ENCODE measurements at regions not wholly inside any gene's neighbourhood (a gene's known extent, or its start where the extent isn't known, plus 50 kb on each side); places are given as distances from the start of the nearest gene placed in this dataset.

DNA sequence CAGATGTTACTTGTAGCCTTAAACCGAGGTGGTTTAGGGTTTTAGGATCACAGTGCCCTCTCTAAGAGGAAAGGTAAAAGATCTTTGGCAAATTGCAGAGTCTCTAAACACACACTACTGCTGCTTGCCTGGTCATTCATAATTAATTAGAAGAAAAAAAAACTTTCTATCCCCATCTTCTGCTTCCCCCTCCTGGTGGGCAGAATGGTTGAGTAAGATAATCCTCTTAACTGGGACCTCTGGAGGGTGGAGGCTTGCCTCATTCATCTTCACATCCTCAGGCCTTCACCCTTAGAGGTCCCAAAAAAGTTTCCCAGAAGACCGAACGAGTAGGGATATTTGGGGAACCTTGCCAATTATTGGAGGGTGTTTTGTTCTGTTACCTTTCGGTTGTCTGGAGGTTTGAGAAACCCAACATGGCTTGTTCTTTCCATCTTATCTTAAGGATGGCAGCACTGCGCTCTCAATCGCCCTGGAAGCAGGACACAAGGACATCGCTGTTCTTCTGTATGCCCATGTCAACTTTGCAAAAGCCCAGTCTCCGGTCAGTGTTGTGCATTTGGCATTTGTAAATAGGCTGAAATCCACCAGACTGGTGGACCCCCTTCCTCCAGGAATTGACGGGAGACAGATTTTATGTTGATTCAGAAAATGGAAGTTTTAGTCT, 97.3 kb upstream of the DMRT1 start:
- Histone ChIP-seq H3K27me3 (ENCODE audit: control insufficient read depth in 4 of 4, insufficient read depth in 4 of 4, low read length in 3 of 4) (no peaks in the 10 kb centered on the region), H3K9ac (ENCODE audit: low read depth in 1 of 2, low read length in 2 of 2) (peak overlapping the region in 1 of 2 donors; percentile 25), H3K9me3 (ENCODE audit: control insufficient read depth in 4 of 4, low read length in 3 of 4) (no peaks in the 10 kb centered on the region), H3K4me3 (ENCODE audit: low read depth in 1 of 3, low read length in 3 of 3) (no peak overlapping the region), H3K27ac (ENCODE audit: low read depth in 1 of 2, low read length in 2 of 2) (peak overlapping the region; percentile 78 to 82), H3K36me3 (ENCODE audit: control insufficient read depth in 4 of 4, insufficient read depth in 3 of 4, low read depth in 1 of 4, low read length in 3 of 4) (peaks cover 2 to 54% (median 35%) of the 10 kb centered on the region in 4 donors), H3K4me1 (ENCODE audit: control insufficient read depth in 4 of 4, insufficient read depth in 4 of 4, low read length in 3 of 4) (peaks cover 21 to 54% (median 46%) of the 10 kb centered on the region in 4 donors)
- whole genome bisulfite sequencing, result 67% methylated on average over 9 of the region's 9 CpGs
- TF ChIP-seq HNF4A (conservative IDR thresholded peaks at IDR 0.05) (no peak), GABPA (IDR thresholded peaks at IDR 0.05 in 1 of 2, conservative IDR thresholded peaks at IDR 0.05 in 1 of 2) (no peak), JUND (IDR thresholded peaks at IDR 0.05) (no peak)
- DNase-seq (ENCODE audit: low spot score), result no peak

DNA sequence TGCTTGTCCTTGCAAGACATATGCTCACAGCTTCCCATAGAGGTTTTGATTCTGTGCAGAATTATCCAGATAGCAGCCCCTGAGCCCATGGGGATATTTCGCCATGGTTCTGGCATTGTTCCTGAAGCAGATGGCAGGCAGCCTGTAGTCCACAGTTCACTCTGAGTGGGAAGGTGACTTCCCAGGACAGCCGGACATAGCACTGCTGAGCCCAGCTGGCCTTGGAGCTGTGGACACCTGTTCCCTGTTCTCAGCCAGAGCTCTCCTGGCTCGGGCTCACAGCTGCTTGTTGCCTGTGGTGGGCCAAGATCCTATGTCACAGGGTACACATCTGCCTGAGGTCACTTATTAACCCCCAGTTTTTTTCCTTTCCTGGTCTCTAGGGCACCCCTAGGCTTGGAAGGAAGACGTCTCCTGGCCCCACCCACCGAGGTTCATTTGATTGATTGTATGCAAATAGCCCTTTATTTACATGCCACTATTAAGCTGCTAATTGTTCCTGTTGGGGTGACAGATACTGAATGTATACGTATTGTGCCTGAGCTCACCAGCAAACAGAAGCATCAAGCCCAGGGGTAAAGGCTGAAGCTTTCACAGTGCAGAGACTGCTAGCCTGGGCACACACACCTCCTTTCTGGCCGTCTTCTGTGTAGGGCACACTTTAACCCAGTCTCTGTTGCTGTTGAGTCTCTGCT, 96.6 kb upstream of the DMRT1 start:
- WGBS, result 28% methylated on average over 7 of the region's 7 CpGs
- H3K4me1 ChIP-seq (ENCODE audit: control insufficient read depth in 4 of 4, insufficient read depth in 4 of 4, low read length in 3 of 4), result peaks cover 21 to 54% (median 46%) of the 10 kb centered on the region in 4 donors
- H3K27me3 ChIP-seq (ENCODE audit: control insufficient read depth in 4 of 4, insufficient read depth in 4 of 4, low read length in 3 of 4), result no peaks in the 10 kb centered on the region
- H3K27ac ChIP-seq (ENCODE audit: low read depth in 1 of 2, low read length in 2 of 2), result peak overlapping the region; percentile 78 to 82
- no peak overlapping the region for H3K9ac ChIP-seq (ENCODE audit: low read depth in 1 of 2, low read length in 2 of 2)
- peaks cover 4 to 51% (median 29%) of the 10 kb centered on the region in 4 donors for H3K36me3 ChIP-seq (ENCODE audit: control insufficient read depth in 4 of 4, insufficient read depth in 3 of 4, low read depth in 1 of 4, low read length in 3 of 4)
- H3K4me3 ChIP-seq (ENCODE audit: low read depth in 1 of 3, low read length in 3 of 3), result no peak overlapping the region
- peak; percentile 43 for DNase-seq (ENCODE audit: low spot score)
- H3K9me3 ChIP-seq (ENCODE audit: control insufficient read depth in 4 of 4, low read length in 3 of 4), result no peaks in the 10 kb centered on the region
- TF ChIP-seq TAF1 (conservative IDR thresholded peaks at IDR 0.05), result no peak
- peak; percentile 80 for TF ChIP-seq FOXA2 (IDR thresholded peaks at IDR 0.05)
- peak in 1 of 2 donors; percentile 86 for TF ChIP-seq EGR1 (IDR thresholded peaks at IDR 0.05; ENCODE audit: low read depth in 2 of 2)
- TF ChIP-seq, protein P1, sequence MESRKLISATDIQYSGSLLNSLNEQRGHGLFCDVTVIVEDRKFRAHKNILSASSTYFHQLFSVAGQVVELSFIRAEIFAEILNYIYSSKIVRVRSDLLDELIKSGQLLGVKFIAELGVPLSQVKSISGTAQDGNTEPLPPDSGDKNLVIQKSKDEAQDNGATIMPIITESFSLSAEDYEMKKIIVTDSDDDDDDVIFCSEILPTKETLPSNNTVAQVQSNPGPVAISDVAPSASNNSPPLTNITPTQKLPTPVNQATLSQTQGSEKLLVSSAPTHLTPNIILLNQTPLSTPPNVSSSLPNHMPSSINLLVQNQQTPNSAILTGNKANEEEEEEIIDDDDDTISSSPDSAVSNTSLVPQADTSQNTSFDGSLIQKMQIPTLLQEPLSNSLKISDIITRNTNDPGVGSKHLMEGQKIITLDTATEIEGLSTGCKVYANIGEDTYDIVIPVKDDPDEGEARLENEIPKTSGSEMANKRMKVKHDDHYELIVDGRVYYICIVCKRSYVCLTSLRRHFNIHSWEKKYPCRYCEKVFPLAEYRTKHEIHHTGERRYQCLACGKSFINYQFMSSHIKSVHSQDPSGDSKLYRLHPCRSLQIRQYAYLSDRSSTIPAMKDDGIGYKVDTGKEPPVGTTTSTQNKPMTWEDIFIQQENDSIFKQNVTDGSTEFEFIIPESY (IDR thresholded peaks at IDR 0.05), result peak; percentile 82
- TF ChIP-seq HNF4G (IDR thresholded peaks at IDR 0.05), result peak; percentile 90
- TF ChIP-seq HNF4A (conservative IDR thresholded peaks at IDR 0.05), result peak; percentile 94 to 96
- TF ChIP-seq, protein P2, sequence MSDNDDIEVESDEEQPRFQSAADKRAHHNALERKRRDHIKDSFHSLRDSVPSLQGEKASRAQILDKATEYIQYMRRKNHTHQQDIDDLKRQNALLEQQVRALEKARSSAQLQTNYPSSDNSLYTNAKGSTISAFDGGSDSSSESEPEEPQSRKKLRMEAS (IDR thresholded peaks at IDR 0.05), result peak; percentile 95
- TF ChIP-seq, protein P3, sequence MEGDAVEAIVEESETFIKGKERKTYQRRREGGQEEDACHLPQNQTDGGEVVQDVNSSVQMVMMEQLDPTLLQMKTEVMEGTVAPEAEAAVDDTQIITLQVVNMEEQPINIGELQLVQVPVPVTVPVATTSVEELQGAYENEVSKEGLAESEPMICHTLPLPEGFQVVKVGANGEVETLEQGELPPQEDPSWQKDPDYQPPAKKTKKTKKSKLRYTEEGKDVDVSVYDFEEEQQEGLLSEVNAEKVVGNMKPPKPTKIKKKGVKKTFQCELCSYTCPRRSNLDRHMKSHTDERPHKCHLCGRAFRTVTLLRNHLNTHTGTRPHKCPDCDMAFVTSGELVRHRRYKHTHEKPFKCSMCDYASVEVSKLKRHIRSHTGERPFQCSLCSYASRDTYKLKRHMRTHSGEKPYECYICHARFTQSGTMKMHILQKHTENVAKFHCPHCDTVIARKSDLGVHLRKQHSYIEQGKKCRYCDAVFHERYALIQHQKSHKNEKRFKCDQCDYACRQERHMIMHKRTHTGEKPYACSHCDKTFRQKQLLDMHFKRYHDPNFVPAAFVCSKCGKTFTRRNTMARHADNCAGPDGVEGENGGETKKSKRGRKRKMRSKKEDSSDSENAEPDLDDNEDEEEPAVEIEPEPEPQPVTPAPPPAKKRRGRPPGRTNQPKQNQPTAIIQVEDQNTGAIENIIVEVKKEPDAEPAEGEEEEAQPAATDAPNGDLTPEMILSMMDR (IDR thresholded peaks at IDR 0.05; ENCODE audit: low read depth, low read length, missing input control), result no peak
- peak; percentile 68 for TF ChIP-seq FOXA1 (IDR thresholded peaks at IDR 0.05)
- peak; percentile 51 to 63 for TF ChIP-seq RAD21 (IDR thresholded peaks at IDR 0.05)
- TF ChIP-seq, protein P4, sequence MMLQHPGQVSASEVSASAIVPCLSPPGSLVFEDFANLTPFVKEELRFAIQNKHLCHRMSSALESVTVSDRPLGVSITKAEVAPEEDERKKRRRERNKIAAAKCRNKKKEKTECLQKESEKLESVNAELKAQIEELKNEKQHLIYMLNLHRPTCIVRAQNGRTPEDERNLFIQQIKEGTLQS (IDR thresholded peaks at IDR 0.05), result peak; percentile 66
- peak; percentile 96 to 97 for TF ChIP-seq RXRA (IDR thresholded peaks at IDR 0.05)
- TF ChIP-seq SP1 (IDR thresholded peaks at IDR 0.05), result peak; percentile 96
- peak; percentile 73 for TF ChIP-seq YY1 (IDR thresholded peaks at IDR 0.05)
- TF ChIP-seq, protein P5, sequence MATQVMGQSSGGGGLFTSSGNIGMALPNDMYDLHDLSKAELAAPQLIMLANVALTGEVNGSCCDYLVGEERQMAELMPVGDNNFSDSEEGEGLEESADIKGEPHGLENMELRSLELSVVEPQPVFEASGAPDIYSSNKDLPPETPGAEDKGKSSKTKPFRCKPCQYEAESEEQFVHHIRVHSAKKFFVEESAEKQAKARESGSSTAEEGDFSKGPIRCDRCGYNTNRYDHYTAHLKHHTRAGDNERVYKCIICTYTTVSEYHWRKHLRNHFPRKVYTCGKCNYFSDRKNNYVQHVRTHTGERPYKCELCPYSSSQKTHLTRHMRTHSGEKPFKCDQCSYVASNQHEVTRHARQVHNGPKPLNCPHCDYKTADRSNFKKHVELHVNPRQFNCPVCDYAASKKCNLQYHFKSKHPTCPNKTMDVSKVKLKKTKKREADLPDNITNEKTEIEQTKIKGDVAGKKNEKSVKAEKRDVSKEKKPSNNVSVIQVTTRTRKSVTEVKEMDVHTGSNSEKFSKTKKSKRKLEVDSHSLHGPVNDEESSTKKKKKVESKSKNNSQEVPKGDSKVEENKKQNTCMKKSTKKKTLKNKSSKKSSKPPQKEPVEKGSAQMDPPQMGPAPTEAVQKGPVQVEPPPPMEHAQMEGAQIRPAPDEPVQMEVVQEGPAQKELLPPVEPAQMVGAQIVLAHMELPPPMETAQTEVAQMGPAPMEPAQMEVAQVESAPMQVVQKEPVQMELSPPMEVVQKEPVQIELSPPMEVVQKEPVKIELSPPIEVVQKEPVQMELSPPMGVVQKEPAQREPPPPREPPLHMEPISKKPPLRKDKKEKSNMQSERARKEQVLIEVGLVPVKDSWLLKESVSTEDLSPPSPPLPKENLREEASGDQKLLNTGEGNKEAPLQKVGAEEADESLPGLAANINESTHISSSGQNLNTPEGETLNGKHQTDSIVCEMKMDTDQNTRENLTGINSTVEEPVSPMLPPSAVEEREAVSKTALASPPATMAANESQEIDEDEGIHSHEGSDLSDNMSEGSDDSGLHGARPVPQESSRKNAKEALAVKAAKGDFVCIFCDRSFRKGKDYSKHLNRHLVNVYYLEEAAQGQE (IDR thresholded peaks at IDR 0.05), result peak; percentile 56
- TF ChIP-seq JUND (IDR thresholded peaks at IDR 0.05), result peak; percentile 84 to 87
- peak; percentile 77 for TF ChIP-seq NR2F2 (IDR thresholded peaks at IDR 0.05)
- peak in 1 of 2 donors; percentile 50 for TF ChIP-seq GABPA (IDR thresholded peaks at IDR 0.05 in 1 of 2, conservative IDR thresholded peaks at IDR 0.05 in 1 of 2)
